Body of pancreas (tissue), 4 donors: ENCODE measurements at regions not wholly inside any gene's neighbourhood (a gene's known extent, or its start where the extent isn't known, plus 50 kb on each side); places are given as distances from the start of the nearest gene placed in this dataset.

ENCODE experiments used
- ATAC-seq: fragments of 150-250 bp; one replicate; pipeline ENCODE4 v1.9.1; 2016
- DNase-seq, 4 donors: peaks; one replicate each; pipeline ENCODE4 v3.0.0-alpha.2; 2019
- H3K27ac ChIP-seq, 4 donors: fragments of 200-600 bp; sonication (generic); 1 replicate in 3 of 4; 2 replicates in 1 of 4; pipeline versions ENCODE4 v1.5.1 to v1.6.1; 2016 to 2019; ENCODE audit warnings: mild to moderate bottlenecking in 1 of 4, mixed read lengths in 1 of 4, moderate library complexity in 1 of 4
- H3K27me3 ChIP-seq, 2 donors: fragments of 200-600 bp; sonication (generic); one replicate each; pipeline ENCODE4 v1.6.0; 2016; ENCODE audit warnings: mild to moderate bottlenecking in 1 of 2
- H3K36me3 ChIP-seq, 2 donors: fragments of 200-600 bp; sonication (generic); replicated peaks in 1 of 2; 2 replicates each; pipeline ENCODE4 v1.5.1; 2016; ENCODE audit warnings: low read depth in 2 of 2; ENCODE audit not compliant: insufficient read depth in 1 of 2
- H3K4me1 ChIP-seq: fragments of 200-600 bp; sonication (generic); one replicate; pipeline ENCODE4 v1.6.0; 2016
- H3K4me3 ChIP-seq, 2 donors: fragments of 200-600 bp; sonication (generic); 1 replicate in 1 of 2; 2 replicates in 1 of 2; pipeline ENCODE4 v1.5.1; 2016 to 2019
- H3K9me3 ChIP-seq, 3 donors: fragments of 200-600 bp; sonication (generic); 1 replicate in 2 of 3; 2 replicates in 1 of 3; pipeline ENCODE4 v1.5.1; 2016
- CTCF ChIP-seq, 7 experiments: fragments of 450-650 bp in 4 of 7; fragments of 200-600 bp in 3 of 7; sonication (generic) in 3 of 7; IDR thresholded peaks; one replicate each; pipeline ENCODE4 v1.5.1; 2016 to 2019; ENCODE audit warnings: antibody characterized with exemption in 7 of 7
- POLR2A ChIP-seq, 3 donors: fragments of 450-650 bp; IDR thresholded peaks; one replicate each; pipeline ENCODE4 v1.6.1; 2016; ENCODE audit warnings: antibody characterized with exemption in 3 of 3, mild to moderate bottlenecking in 2 of 3
- WGBS, 2 donors: methylation state at CpG; one replicate each; pipeline ENCODE4 v1.1.5; 2017; 5-methylcytosine and 5-hydroxymethylcytosine counted together
- intact Hi-C: fragments of 100-400 bp; cut with DNase I; formaldehyde crosslinking; loops from one replicate; pipeline ENCODE4 v1.15.1; 2023

GRCh38 chr7:124996778-124997177, 67.2 kb upstream of the POT1 start:
- ATAC-seq (no peak), DNase-seq (no peak)
- Histone ChIP-seq H3K4me1 (no peaks in the 10 kb centered on the region), H3K27me3 (no peaks in the 10 kb centered on the region), H3K27ac (no peak overlapping the region), H3K9me3 (no peaks in the 10 kb centered on the region), H3K36me3 (no peaks in the 10 kb centered on the region), H3K4me3 (no peak overlapping the region)
- TF ChIP-seq POLR2A (IDR thresholded peaks at IDR 0.05) (no peak), CTCF (IDR thresholded peaks at IDR 0.05) (no peak)
- intact Hi-C loops: no loop called here
- 70 to 77% methylated on average over 4 of the region's 4 CpGs for WGBS, 2 donors

DNA sequence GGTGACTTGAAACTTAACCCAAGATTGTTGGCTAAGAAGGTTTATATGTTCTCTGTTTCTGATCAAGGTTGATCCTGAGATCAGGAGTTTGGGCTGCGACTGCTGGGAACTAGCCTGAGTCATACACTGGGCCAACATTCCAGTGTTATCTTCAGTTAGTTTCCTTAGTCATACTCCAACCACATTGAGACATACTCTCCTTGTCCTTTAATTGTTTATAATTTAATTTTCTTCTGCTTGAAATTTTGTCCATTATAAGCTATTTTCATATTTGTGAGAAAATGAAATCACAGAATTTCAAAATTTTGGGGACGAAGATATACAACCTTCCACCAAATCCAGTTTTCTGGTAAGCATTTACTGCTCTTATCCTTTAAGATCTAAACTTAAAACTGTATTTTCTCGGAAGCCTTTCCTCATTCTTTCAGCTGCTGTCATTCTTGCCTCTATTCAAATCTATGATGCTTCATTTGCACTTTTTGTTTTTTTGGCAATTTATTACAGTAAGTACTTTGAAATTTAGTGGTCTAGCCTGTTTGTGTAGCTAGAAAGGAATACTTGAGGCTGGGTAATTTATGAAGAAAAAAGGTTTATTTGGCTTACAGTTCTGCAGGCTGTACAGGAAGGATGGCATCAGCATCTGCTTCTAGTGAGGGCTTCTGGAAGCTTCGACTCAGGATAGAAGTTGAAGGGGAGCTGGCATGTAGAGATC, 63.4 kb upstream of the POT1 start:
- intact Hi-C loops: no loop called here
- WGBS, 2 donors: 65 to 68% methylated on average over 4 of the region's 4 CpGs
- H3K9me3 ChIP-seq: no peaks in the 10 kb centered on the region
- H3K36me3 ChIP-seq: no peaks in the 10 kb centered on the region
- DNase-seq: peak in 3 of 4 donors; percentile 5 to 26 (median 11)
- ATAC-seq: peak; percentile 81
- H3K4me3 ChIP-seq: no peak overlapping the region
- no peaks in the 10 kb centered on the region for H3K27me3 ChIP-seq
- TF ChIP-seq POLR2A (IDR thresholded peaks at IDR 0.05) (no peak), CTCF (IDR thresholded peaks at IDR 0.05) (no peak)
- H3K4me1 ChIP-seq: no peaks in the 10 kb centered on the region
- H3K27ac ChIP-seq: no peak overlapping the region

- TF ChIP-seq CTCF (IDR thresholded peaks at IDR 0.05): no peak
- no peak for TF ChIP-seq POLR2A (IDR thresholded peaks at IDR 0.05)
- H3K36me3 ChIP-seq: no peaks in the 10 kb centered on the region
- H3K4me1 ChIP-seq: no peaks in the 10 kb centered on the region
- H3K4me3 ChIP-seq: no peak overlapping the region
- no peak overlapping the region for H3K27ac ChIP-seq
- H3K27me3 ChIP-seq: no peaks in the 10 kb centered on the region
- no peak for DNase-seq
- no peak for ATAC-seq
- 65 to 85% methylated on average over 1 of the region's 1 CpG for WGBS, 2 donors
- H3K9me3 ChIP-seq: no peaks in the 10 kb centered on the region
- intact Hi-C loops: no loop called here
Measured at GRCh38 chr7:124989911-124990310, 60.3 kb upstream of the POT1 start.
